GM12878 (cell line): ENCODE measurements at regions not wholly inside any gene's neighbourhood (a gene's known extent, or its start where the extent isn't known, plus 50 kb on each side); places are given as distances from the start of the nearest gene placed in this dataset.

ENCODE experiments used
- BMI1 ChIP-seq: fragments of 450-650 bp; IDR thresholded peaks from 2 replicates; pipeline ENCODE4 v1.6.1; 2016; ENCODE audit warnings: mild to moderate bottlenecking, moderate library complexity, borderline replicate concordance
- CEBPB ChIP-seq, 2 experiments: fragments of 150-350 bp in 1 of 2; IDR thresholded peaks; 2 replicates each; pipeline ENCODE4 v1.6.1; 2012 to 2014; ENCODE audit warnings: low read depth in 2 of 2, low read length in 2 of 2, borderline replicate concordance in 1 of 2, inconsistent platforms in 1 of 2
- CHD2 ChIP-seq: IDR thresholded peaks from 2 replicates; pipeline ENCODE4 v1.6.1; 2011; ENCODE audit warnings: low read depth, low read length, improper control_type of control experiment, borderline replicate concordance
- ETV6 ChIP-seq, 2 experiments: fragments of 450-650 bp in 1 of 2; IDR thresholded peaks in 1 of 2; conservative IDR thresholded peaks in 1 of 2; 2 replicates each; pipeline ENCODE4 v1.6.1; 2014; ENCODE audit warnings: antibody characterized with exemption in 1 of 2, borderline replicate concordance in 1 of 2, low read depth in 1 of 2, mild to moderate bottlenecking in 1 of 2, moderate library complexity in 1 of 2
- MEF2A ChIP-seq: IDR thresholded peaks from 2 replicates; pipeline ENCODE4 v1.6.1; 2011; ENCODE audit warnings: low read depth, mild to moderate bottlenecking, low read length, moderate library complexity; ENCODE audit not compliant: insufficient read depth
- RAD51 ChIP-seq: fragments of 450-650 bp; IDR thresholded peaks from 2 replicates; pipeline ENCODE4 v1.6.1; 2016; ENCODE audit warnings: moderate library complexity, mild to moderate bottlenecking, inconsistent platforms
- RCOR1 ChIP-seq: conservative IDR thresholded peaks from 2 replicates; pipeline ENCODE4 v1.6.1; 2012; ENCODE audit warnings: low read depth, low read length, improper control_type of control experiment
- STAT1 ChIP-seq: fragments of 450-650 bp; conservative IDR thresholded peaks from 2 replicates; pipeline ENCODE4 v1.6.1; 2014; ENCODE audit warnings: antibody characterized with exemption, mild to moderate bottlenecking
- YY1 ChIP-seq: IDR thresholded peaks from 2 replicates; pipeline ENCODE4 v1.6.1; 2011; ENCODE audit warnings: low read depth, mild to moderate bottlenecking, low read length
- TF ChIP-seq, protein P1 (sequence below): fragments of 450-650 bp; IDR thresholded peaks from 2 replicates; pipeline ENCODE4 v1.6.1; 2014; ENCODE audit warnings: mild to moderate bottlenecking
- TF ChIP-seq, protein P2 (sequence below): fragments of 450-650 bp; IDR thresholded peaks from 2 replicates; pipeline ENCODE4 v1.6.1; 2017; ENCODE audit warnings: mild to moderate bottlenecking, moderate library complexity
- TF ChIP-seq, protein P3 (sequence below): fragments of 450-650 bp; IDR thresholded peaks from 2 replicates; pipeline ENCODE4 v1.6.1; 2016; ENCODE audit warnings: mild to moderate bottlenecking

DNA sequence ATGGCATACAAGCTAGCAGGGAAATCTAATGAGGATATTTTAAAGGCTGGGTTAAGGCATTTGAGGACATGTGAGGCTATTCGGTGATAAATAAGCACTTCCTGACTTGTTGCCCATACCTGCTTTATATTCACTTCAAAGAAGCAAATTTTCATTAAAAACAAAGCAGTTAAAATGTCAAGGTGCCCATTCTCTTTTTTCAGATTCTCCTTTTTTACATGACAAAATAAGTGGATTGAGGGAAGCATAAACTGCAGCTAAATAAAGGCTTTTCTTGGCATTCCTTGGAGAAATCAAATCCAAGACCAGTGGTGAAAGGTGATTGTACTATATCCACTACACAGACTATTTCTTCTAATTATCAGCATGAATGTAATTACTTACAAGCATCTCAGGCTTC is 166.9 kb downstream of the PTCSC3 start (continued):
- no peak for TF ChIP-seq RCOR1
- TF ChIP-seq MEF2A = no peak
- TF ChIP-seq RAD51 = no peak
- TF ChIP-seq, protein P1, sequence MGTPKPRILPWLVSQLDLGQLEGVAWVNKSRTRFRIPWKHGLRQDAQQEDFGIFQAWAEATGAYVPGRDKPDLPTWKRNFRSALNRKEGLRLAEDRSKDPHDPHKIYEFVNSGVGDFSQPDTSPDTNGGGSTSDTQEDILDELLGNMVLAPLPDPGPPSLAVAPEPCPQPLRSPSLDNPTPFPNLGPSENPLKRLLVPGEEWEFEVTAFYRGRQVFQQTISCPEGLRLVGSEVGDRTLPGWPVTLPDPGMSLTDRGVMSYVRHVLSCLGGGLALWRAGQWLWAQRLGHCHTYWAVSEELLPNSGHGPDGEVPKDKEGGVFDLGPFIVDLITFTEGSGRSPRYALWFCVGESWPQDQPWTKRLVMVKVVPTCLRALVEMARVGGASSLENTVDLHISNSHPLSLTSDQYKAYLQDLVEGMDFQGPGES = no peak
- TF ChIP-seq CHD2 = no peak
- TF ChIP-seq ETV6 (conservative IDR thresholded peaks at IDR 0.05 in 1 of 2, IDR thresholded peaks at IDR 0.05 in 1 of 2; ENCODE audit: borderline replicate concordance in 1 of 2, low read depth in 1 of 2) = no peak
- TF ChIP-seq, protein P2, sequence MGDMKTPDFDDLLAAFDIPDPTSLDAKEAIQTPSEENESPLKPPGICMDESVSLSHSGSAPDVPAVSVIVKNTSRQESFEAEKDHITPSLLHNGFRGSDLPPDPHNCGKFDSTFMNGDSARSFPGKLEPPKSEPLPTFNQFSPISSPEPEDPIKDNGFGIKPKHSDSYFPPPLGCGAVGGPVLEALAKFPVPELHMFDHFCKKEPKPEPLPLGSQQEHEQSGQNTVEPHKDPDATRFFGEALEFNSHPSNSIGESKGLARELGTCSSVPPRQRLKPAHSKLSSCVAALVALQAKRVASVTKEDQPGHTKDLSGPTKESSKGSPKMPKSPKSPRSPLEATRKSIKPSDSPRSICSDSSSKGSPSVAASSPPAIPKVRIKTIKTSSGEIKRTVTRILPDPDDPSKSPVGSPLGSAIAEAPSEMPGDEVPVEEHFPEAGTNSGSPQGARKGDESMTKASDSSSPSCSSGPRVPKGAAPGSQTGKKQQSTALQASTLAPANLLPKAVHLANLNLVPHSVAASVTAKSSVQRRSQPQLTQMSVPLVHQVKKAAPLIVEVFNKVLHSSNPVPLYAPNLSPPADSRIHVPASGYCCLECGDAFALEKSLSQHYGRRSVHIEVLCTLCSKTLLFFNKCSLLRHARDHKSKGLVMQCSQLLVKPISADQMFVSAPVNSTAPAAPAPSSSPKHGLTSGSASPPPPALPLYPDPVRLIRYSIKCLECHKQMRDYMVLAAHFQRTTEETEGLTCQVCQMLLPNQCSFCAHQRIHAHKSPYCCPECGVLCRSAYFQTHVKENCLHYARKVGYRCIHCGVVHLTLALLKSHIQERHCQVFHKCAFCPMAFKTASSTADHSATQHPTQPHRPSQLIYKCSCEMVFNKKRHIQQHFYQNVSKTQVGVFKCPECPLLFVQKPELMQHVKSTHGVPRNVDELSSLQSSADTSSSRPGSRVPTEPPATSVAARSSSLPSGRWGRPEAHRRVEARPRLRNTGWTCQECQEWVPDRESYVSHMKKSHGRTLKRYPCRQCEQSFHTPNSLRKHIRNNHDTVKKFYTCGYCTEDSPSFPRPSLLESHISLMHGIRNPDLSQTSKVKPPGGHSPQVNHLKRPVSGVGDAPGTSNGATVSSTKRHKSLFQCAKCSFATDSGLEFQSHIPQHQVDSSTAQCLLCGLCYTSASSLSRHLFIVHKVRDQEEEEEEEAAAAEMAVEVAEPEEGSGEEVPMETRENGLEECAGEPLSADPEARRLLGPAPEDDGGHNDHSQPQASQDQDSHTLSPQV = no peak
- TF ChIP-seq CEBPB (IDR thresholded peaks at IDR 0.05; ENCODE audit: borderline replicate concordance in 1 of 2, low read depth in 2 of 2, low read length in 2 of 2) = no peak
- TF ChIP-seq YY1 = no peak
- TF ChIP-seq, protein P3, sequence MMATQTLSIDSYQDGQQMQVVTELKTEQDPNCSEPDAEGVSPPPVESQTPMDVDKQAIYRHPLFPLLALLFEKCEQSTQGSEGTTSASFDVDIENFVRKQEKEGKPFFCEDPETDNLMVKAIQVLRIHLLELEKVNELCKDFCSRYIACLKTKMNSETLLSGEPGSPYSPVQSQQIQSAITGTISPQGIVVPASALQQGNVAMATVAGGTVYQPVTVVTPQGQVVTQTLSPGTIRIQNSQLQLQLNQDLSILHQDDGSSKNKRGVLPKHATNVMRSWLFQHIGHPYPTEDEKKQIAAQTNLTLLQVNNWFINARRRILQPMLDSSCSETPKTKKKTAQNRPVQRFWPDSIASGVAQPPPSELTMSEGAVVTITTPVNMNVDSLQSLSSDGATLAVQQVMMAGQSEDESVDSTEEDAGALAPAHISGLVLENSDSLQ = no peak
- no peak for TF ChIP-seq STAT1
- TF ChIP-seq BMI1 = no peak
- TF ChIP-seq, all 136 proteins: peak for 0
